ENCODE measurements at regions not wholly inside any gene's neighbourhood (a gene's known extent, or its start where the extent isn't known, plus 50 kb on each side); places are given as distances from the start of the nearest gene placed in this dataset.

GRCh38 chr6:155706806-155707205, 251.2 kb upstream of the NOX3 start:
- no peak for TF ChIP-seq CTCF (IDR thresholded peaks at IDR 0.05; ENCODE audit: low read depth, low read length)
- no peak for TF ChIP-seq EZH2phosphoT487 (IDR thresholded peaks at IDR 0.05; ENCODE audit: low read depth)
